GM12872 (cell line): ENCODE measurements at regions not wholly inside any gene's neighbourhood (a gene's known extent, or its start where the extent isn't known, plus 50 kb on each side); places are given as distances from the start of the nearest gene placed in this dataset.

Source experiments
- CTCF ChIP-seq: IDR thresholded peaks from 3 replicates; pipeline ENCODE4 v1.5.1; 2011; ENCODE audit warnings: low read depth, mild to moderate bottlenecking, low read length, moderate library complexity; ENCODE audit not compliant: insufficient read depth

GRCh38 chr21:19712441-19712840 lies 1285.8 kb upstream of the NCAM2 start:
- TF ChIP-seq CTCF: no peak

- TF ChIP-seq CTCF: no peak
Measured at GRCh38 chr21:19713313-19713712, 1284.9 kb upstream of the NCAM2 start.

- TF ChIP-seq CTCF: no peak
Measured at GRCh38 chr21:19724081-19724480, 1274.1 kb upstream of the NCAM2 start.

- TF ChIP-seq CTCF: no peak
Measured at GRCh38 chr21:19731251-19731650, 1267.0 kb upstream of the NCAM2 start.

GRCh38 chr21:19759836-19760235 lies 1238.4 kb upstream of the NCAM2 start:
- no peak for TF ChIP-seq CTCF

GRCh38 chr21:19767546-19767945 lies 1230.7 kb upstream of the NCAM2 start:
- TF ChIP-seq CTCF: no peak

- TF ChIP-seq CTCF: no peak
Measured at GRCh38 chr21:19771881-19772280, 1226.3 kb upstream of the NCAM2 start.

- no peak for TF ChIP-seq CTCF
Measured at GRCh38 chr21:19776076-19776475, 1222.1 kb upstream of the NCAM2 start.
